ENCODE measurements at regions not wholly inside any gene's neighbourhood (a gene's known extent, or its start where the extent isn't known, plus 50 kb on each side); places are given as distances from the start of the nearest gene placed in this dataset.

DNA sequence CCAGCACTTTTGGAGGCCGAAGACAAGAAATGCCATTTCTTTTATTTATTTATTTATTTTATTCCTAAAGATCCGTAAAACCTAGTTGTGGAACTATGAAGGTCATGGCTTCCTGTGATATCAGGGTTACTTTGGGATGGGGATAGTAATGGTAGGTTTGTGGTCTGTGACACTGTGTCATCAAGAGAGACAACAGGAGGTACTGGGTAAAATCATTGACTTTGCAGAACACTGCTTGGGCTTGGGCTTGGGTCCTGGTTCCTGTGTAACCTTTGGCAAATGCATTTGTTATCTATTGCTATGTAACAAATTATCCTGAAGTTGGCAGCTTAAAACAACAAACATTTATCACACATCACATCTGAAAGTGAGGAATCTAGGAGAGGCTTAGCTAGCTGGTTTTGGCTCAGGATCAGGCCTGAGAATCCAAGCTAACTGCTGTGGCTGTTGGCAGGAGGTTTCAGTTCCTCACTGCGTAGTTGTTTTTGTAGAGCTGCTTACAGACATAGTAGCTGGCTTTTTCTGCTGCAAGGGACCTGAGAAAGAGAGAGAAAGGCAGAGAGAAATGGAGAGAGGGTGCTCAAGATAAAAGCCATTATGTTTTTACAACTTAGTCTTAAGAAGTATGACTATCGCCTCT lies 576.4 kb upstream of the SLIT2 start:
- Mint-ChIP-seq H3K27me3 (ENCODE audit: unreplicated experiment) (no peaks in the 10 kb centered on the region), H3K9me3 (ENCODE audit: unreplicated experiment) (no peaks in the 10 kb centered on the region), H3K4me1 (ENCODE audit: unreplicated experiment) (no peaks in the 10 kb centered on the region), H3K4me3 (ENCODE audit: unreplicated experiment) (no peak overlapping the region), H3K27ac (ENCODE audit: unreplicated experiment) (no peak overlapping the region), H3K36me3 (ENCODE audit: low read depth, unreplicated experiment) (no peaks in the 10 kb centered on the region)
- TF ChIP-seq, protein P1, sequence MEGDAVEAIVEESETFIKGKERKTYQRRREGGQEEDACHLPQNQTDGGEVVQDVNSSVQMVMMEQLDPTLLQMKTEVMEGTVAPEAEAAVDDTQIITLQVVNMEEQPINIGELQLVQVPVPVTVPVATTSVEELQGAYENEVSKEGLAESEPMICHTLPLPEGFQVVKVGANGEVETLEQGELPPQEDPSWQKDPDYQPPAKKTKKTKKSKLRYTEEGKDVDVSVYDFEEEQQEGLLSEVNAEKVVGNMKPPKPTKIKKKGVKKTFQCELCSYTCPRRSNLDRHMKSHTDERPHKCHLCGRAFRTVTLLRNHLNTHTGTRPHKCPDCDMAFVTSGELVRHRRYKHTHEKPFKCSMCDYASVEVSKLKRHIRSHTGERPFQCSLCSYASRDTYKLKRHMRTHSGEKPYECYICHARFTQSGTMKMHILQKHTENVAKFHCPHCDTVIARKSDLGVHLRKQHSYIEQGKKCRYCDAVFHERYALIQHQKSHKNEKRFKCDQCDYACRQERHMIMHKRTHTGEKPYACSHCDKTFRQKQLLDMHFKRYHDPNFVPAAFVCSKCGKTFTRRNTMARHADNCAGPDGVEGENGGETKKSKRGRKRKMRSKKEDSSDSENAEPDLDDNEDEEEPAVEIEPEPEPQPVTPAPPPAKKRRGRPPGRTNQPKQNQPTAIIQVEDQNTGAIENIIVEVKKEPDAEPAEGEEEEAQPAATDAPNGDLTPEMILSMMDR (IDR thresholded peaks at IDR 0.05; ENCODE audit: unreplicated experiment), result no peak
- DNase-seq (ENCODE audit: low spot score), result no peak

GRCh38 chr4:19659101-19659500 lies 592.6 kb upstream of the SLIT2 start:
- DNase-seq (ENCODE audit: low spot score), result no peak
- Mint-ChIP-seq H3K4me3 (ENCODE audit: unreplicated experiment) (no peak overlapping the region), H3K27ac (ENCODE audit: unreplicated experiment) (no peak overlapping the region), H3K9me3 (ENCODE audit: unreplicated experiment) (no peaks in the 10 kb centered on the region), H3K4me1 (ENCODE audit: unreplicated experiment) (peaks cover 5% of the 10 kb centered on the region), H3K27me3 (ENCODE audit: unreplicated experiment) (no peaks in the 10 kb centered on the region), H3K36me3 (ENCODE audit: low read depth, unreplicated experiment) (no peaks in the 10 kb centered on the region)
- TF ChIP-seq, protein P1 (IDR thresholded peaks at IDR 0.05; ENCODE audit: unreplicated experiment), result no peak

- Mint-ChIP-seq H3K4me3 (ENCODE audit: unreplicated experiment) (no peak overlapping the region), H3K4me1 (ENCODE audit: unreplicated experiment) (peaks cover 1% of the 10 kb centered on the region)
Observed at GRCh38 chr4:19657856-19658255, 593.8 kb upstream of the SLIT2 start.

DNA sequence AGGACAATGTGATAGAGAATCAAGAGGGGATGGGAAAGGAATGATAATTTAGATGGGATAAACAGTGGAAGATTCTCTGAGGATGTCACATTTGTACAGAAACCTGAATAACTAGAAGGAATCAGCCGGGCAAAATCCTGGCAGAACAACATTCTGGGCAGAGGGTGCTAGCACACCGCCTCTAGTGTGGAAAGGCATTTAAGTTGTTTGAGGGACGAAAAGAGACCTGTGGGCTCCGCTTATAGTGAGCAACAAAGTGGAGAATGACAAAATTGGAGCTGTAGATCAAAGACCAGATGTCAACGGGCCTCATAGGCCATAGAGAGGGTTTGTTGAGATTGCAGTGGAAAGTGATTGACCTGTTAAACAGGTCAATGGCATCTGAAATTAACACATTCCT lies 596.0 kb upstream of the SLIT2 start:
- Mint-ChIP-seq H3K27ac (ENCODE audit: unreplicated experiment) (no peak overlapping the region), H3K27me3 (ENCODE audit: unreplicated experiment) (no peaks in the 10 kb centered on the region), H3K36me3 (ENCODE audit: low read depth, unreplicated experiment) (no peaks in the 10 kb centered on the region), H3K4me3 (ENCODE audit: unreplicated experiment) (no peak overlapping the region), H3K9me3 (ENCODE audit: unreplicated experiment) (no peaks in the 10 kb centered on the region), H3K4me1 (ENCODE audit: unreplicated experiment) (no peaks in the 10 kb centered on the region)
- TF ChIP-seq, protein P1 (IDR thresholded peaks at IDR 0.05; ENCODE audit: unreplicated experiment), result no peak
- DNase-seq (ENCODE audit: low spot score), result no peak

More at GRCh38 chr4:19657856-19658255, 593.8 kb upstream of the SLIT2 start:
- no peak for DNase-seq (ENCODE audit: low spot score)
- Mint-ChIP-seq H3K9me3 (ENCODE audit: unreplicated experiment) (no peaks in the 10 kb centered on the region), H3K27me3 (ENCODE audit: unreplicated experiment) (no peaks in the 10 kb centered on the region), H3K27ac (ENCODE audit: unreplicated experiment) (no peak overlapping the region), H3K36me3 (ENCODE audit: low read depth, unreplicated experiment) (no peaks in the 10 kb centered on the region)
- TF ChIP-seq, protein P1 (IDR thresholded peaks at IDR 0.05; ENCODE audit: unreplicated experiment), result no peak

- Mint-ChIP-seq H3K27ac (ENCODE audit: unreplicated experiment) (no peak overlapping the region), H3K27me3 (ENCODE audit: unreplicated experiment) (no peaks in the 10 kb centered on the region), H3K4me1 (ENCODE audit: unreplicated experiment) (no peaks in the 10 kb centered on the region), H3K9me3 (ENCODE audit: unreplicated experiment) (no peaks in the 10 kb centered on the region), H3K4me3 (ENCODE audit: unreplicated experiment) (no peak overlapping the region), H3K36me3 (ENCODE audit: low read depth, unreplicated experiment) (no peaks in the 10 kb centered on the region)
- TF ChIP-seq, protein P1 (IDR thresholded peaks at IDR 0.05; ENCODE audit: unreplicated experiment), result no peak
- DNase-seq (ENCODE audit: low spot score), result no peak
Observed at GRCh38 chr4:19650903-19651864, 600.5 kb upstream of the SLIT2 start.

Measured in endothelial cell (in vitro differentiated cells).